Epithelial cell of esophagus (primary cell): ENCODE measurements at regions not wholly inside any gene's neighbourhood (a gene's known extent, or its start where the extent isn't known, plus 50 kb on each side); places are given as distances from the start of the nearest gene placed in this dataset.
A peak's percentile ranks its signal among the peaks of the same experiment; 100 is the strongest.

Source experiments
- DNase-seq: peaks from one replicate; pipeline ENCODE4 v3.0.0; 2010; ENCODE audit warnings: low read depth
- H3K4me3 ChIP-seq: 2 replicates; pipeline ENCODE4 v1.5.1; 2011; ENCODE audit warnings: mild to moderate bottlenecking, low read length, control low read depth
- CTCF ChIP-seq: IDR thresholded peaks from 2 replicates; pipeline ENCODE4 v1.5.1; 2011; ENCODE audit warnings: low read depth, mild to moderate bottlenecking, low read length, control low read depth, inconsistent platforms; ENCODE audit not compliant: insufficient read depth; ENCODE audit errors: missing control alignments

- no peak overlapping the region for H3K4me3 ChIP-seq
- TF ChIP-seq CTCF = no peak
- DNase-seq = peak; percentile 21
Measured at GRCh38 chr12:60172266-60173211, 576.7 kb downstream of the SLC16A7 start.

- no peak overlapping the region for H3K4me3 ChIP-seq
- no peak for DNase-seq
- TF ChIP-seq CTCF = no peak
Measured at GRCh38 chr12:60173224-60174170, 577.7 kb downstream of the SLC16A7 start.

- no peak for DNase-seq
- H3K4me3 ChIP-seq = no peak overlapping the region
- TF ChIP-seq CTCF = no peak
Measured at GRCh38 chr12:60174476-60174875, 578.6 kb downstream of the SLC16A7 start.

GRCh38 chr12:60174941-60175340, 579.1 kb downstream of the SLC16A7 start:
- TF ChIP-seq CTCF = no peak
- no peak overlapping the region for H3K4me3 ChIP-seq
- no peak for DNase-seq

GRCh38 chr12:60176891-60177290, 581.1 kb downstream of the SLC16A7 start:
- DNase-seq = no peak
- H3K4me3 ChIP-seq = no peak overlapping the region
- TF ChIP-seq CTCF = no peak

GRCh38 chr12:60180298-60180697, 584.5 kb downstream of the SLC16A7 start:
- no peak for TF ChIP-seq CTCF
- no peak overlapping the region for H3K4me3 ChIP-seq
- no peak for DNase-seq
